HG03064 (cell line): ENCODE measurements at regions not wholly inside any gene's neighbourhood (a gene's known extent, or its start where the extent isn't known, plus 50 kb on each side); places are given as distances from the start of the nearest gene placed in this dataset.
"Not testable (repeated sequence)": the region's sequence is repeated elsewhere in the genome, so short reads cannot be mapped to it uniquely, and the experiment has no call there.

Source experiments
- ATAC-seq: cut with Tn5 transposase; IDR thresholded peaks from one replicate; pipeline ENCODE4 v1.9.1; 2021; ENCODE audit warnings: low read depth; ENCODE audit not compliant: unreplicated experiment

DNA sequence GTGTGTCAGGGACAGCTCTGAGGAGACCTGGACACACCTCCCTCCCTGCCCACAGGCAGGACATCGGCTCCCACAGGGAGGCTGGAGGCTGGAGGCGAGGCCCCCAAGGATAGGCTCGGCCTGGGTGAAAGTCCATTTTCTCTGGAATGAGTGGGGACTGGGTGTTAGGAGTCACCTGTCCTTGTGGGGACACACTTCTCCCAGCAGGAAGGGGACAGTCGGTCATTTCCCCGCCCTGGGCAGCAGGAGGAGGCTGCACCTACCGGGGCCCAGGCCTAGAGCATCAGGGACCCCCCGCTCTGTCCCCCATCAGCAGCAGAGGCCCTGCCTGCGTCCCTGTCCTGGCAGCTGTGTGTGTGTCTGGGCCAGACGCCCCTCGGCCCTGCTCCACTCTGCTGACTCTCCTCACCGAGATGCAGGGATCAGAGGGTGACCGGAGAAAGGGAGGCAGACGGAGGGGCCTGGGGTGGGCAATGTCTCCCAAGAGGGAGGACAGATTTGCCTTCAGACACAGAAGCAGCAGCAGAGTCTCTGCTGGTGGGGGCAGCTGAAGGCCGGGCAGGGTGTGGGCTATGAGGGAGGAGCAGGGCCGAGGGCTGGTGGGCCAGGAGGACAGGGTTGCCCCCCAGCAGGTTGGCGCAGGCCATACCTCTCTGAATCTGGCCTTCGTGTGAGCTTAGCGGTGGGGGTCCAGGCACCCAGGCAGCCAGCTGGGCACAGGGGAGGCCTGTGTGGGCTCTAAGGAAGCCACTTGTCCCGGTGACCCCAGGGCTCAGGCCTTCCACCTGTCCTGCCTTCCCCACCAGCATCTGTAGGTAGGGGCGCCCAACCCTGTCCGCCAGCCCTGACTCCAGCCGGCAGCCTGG is 125.7 kb upstream of the NKX1-1 start:
- ATAC-seq = no peak

DNA sequence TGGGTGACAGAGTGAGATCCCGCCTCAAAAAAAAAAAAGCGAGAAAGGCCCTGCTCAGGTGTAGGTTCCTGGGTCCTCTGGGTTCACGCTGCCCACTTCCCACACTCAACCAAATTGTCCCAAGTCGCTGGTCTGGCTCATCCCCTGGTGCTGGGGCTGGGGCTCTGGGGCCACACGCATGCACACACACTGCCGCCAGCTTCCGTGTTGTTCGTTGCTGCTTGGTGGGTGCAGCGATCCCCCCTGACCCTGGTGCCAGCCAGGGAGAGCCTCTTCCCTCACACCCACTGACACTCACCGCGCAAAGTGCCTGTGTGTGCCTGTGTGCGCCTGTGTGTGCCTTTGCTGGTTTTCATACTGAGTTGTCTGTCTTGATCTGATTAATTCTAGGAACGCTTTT is 124.1 kb upstream of the NKX1-1 start:
- ATAC-seq = no peak

DNA sequence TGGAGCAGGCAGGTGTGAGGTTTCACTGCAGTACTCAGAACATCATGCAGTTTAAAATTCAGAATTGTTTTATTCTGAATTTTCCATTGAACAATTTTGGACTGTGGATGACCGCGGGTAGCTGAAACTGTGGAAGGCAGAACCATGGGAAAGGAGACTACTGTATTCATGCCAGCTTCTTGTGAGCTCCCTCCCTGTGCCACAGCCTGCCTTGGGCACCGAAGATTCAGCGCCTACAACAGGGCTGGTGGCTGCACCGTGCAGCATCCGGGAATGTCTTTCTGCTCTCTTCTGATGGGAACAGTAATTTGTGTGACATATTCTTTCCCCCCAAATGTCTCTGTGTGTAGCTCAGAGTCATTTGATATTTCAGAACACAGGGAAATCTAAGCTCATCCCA is 118.5 kb upstream of the NKX1-1 start:
- ATAC-seq = no peak

DNA sequence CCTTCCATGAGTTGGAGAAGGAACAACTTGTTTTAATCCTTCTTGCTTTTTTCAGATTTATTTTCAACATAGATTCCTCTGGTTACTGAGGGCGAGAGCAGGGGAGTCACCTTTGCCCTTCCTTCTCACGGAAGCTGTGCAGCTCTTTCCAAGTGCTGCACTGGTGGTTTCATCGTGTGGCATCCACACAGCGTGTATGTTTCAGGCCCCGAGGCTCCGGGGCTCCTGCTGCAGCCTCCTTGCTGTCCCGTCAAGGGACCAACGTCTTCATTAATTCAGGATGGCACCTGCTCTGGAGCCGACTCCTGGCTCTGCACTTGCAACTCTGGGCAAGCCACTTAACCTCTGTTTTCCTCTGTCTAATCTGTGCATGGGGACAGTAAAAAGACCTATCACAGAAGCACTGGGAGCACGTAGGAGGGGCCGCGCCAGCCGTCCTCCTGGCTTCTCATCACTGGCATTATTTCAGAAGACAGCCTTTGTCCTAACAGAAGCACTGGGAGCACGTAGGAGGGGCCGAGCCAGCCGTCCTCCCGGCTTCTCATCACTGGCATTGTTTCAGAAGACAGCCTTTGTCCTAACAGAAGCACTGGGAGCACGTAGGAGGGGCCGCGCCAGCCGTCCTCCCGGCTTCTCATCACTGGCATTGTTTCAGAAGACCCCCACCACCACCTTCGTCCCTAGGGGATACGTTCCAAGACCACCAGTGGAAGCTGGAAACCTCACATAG is 117.8 kb upstream of the NKX1-1 start:
- ATAC-seq = no peak

DNA sequence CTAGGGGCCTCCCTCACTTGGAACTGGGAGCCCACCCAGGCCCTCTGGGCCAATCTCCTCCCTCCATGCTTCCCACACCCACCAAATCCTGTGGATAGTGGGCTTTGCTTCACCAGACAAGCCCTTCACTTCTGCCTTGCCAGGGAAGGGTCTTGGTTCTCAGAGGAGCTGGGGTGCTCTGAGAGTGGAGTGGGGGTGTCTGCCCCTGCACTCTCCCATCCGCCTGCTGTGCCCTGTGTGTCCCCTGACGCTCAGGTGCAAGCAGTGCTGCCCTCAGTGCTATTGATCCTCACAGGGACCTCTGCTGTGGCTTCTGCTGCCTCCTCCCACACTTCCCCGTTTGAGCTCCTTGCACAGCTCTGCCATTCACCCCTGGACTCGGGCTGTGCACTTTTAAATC is 117.3 kb upstream of the NKX1-1 start:
- ATAC-seq = no peak

DNA sequence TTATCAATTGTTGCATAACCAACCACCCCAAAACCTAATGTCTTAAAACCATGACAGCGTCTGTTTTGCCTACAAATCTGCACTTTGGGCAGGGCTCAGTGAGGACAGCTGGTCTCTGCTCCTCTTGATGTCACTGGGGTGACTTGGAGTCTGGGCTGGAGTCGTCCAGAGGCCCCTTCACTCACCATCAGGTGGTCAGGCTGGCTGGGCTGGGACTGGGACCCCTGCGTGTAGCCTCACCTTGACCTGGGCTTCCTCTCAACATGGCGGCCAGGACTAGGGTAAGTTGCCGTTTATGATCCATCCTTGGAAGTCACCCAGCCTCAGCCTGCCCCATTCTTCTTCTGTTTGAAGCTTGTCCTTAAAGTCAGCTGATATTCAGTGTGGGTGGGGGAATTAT is 116.8 kb upstream of the NKX1-1 start:
- no peak for ATAC-seq

DNA sequence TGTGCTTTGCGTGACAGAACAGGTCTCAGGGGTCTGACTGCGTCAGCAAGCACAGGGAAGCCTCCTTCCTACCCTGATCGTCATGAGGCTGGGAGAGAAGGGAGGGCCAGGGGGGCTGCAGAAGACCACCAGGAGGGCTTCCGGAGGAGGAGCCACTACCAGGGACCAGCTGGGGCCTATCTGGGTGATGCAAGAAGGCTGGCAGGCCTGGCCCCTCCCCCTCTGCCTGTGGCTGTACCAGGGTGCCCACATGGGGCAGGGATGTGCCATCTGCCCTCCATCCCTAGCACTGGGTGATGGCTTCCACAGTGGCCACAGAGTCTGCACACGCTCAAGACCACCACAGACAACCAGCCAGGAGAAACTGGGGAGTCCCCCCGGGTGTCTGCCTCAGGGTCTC is 116.4 kb upstream of the NKX1-1 start:
- no peak for ATAC-seq

DNA sequence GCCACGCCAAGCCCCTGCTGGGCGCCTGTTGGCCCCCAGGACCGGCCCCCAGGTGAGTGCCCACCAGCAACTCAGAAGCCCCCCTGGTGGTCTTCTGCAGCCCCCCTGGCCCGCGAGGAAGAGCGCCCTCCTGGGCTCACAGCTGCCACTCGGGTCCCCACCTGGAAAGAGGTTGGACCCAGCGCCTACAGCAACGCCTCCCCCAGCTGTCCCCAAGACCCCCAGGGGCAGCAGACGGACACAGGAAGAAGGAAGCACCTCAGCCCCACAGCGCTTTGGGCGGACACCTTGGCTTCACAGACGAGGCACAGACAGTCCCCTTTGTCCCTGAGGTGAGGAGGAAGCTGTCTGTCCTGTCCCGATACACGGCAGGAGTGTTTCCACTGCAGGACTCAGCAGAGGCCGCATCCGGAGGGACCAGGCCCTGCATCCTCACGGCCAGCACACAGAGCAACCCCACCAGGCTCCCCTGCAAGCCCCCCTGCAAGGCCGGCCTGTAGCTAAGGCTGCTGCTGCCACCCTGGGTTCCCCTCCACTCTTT is 115.6 kb upstream of the NKX1-1 start:
- no peak for ATAC-seq

DNA sequence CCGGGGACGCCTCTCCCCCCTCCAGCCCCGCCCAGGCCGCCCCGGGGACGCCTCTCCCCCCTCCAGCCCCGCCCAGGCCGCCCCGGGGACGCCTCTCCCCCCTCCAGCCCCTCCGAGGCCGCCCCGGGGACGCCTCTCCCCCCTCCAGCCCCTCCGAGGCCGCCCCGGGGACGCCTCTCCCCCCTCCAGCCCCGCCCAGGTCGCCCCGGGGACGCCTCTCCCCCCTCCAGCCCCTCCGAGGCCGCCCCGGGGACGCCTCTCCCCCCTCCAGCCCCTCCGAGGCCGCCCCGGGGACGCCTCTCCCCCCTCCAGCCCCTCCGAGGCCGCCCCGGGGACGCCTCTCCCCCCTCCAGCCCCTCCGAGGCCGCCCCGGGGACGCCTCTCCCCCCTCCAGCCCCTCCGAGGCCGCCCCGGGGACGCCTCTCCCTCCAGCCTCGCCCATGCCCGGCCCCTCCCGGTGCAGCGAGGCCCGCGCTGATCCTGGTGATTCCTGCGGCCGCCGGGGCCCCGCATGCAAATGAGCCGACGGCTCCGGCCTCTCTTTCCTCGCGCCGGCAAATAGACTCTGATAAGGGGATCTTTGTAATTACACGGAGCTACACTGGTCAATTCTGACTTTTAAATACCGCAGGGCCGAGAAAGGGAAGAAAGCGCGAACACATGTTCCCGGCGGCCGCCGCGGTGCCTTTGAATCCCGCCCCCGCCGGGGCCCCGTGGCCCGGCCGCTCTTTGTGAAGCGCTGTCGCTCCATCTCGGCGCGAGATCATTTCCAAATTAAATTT is 114.7 kb upstream of the NKX1-1 start:
- not testable (repeated sequence) for ATAC-seq

DNA sequence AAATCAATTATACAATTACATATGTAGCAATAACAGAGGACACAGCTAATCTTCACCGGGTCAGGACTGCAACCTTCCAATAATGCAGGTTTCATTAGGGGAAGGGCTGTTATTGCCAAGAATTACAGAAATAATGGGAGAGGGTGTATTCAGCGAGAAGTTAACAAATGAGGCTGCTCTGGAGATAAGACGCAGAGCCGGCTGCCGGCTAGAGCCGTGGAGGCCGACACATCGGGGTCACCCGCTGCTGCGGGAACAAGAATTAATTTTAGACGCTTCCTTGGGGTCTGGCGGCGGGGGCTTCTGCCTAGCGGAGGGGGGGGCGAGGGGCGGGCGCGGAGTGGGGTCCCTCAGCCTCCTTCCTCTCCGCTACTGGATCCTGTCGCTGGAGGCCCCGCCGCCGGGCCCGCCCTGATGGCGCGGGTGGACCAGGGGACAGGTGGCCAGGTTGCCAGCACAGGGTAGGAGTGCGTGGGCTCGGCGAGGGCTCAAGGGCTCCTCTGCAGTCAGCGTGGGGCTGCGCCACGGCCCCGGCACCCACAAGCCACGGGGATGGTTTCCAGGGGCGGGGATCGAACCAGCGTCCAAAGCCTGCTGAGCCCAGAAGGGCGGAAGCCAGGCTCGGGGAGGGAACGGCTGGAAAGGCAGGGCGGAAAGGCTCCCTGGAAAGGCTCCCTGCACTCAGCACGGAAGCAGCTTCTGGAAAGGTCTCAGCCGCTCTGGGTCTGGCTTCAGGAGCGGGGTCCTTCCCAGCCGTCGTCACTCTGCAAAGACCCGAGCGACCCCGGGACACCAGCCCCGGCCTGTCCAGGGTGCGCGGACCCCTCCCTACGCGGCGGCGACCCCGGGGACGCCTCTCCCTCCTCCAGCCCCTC is 113.8 kb upstream of the NKX1-1 start:
- ATAC-seq = no peak

DNA sequence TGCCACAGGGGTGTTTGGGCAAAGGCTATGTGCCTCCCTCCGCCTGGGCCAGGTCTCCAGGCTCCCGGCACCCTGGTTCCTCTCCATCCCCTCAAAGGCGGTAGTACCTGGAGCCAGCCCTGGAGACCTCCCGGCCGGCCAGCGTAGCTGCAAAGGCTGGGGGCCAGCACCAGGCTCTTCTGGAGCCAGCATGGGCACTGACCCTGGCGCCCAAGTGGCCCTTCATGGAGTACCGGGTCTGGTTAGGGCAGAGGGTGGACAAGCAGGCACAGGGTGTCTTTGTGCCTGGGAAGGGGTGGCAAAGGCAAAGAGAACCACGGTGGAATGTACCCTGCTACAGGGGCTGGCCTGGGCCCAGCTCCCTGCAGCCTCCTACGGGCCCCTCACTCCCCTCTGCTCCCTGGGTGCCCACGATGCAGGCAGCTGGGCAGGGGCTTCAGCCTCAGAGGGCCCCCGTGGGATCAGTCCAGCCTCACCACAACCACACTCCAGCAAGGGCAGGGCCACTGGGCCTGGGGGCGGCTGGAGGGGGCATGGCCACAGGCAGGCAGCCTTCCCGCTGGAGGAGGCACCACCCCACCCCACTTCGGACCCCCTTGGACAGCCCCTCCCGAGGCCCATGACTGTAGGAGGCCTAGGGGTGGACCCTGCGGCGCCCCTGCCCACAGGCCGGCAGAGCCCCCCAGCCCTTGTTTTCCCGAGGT is 112.9 kb upstream of the NKX1-1 start:
- no peak for ATAC-seq

DNA sequence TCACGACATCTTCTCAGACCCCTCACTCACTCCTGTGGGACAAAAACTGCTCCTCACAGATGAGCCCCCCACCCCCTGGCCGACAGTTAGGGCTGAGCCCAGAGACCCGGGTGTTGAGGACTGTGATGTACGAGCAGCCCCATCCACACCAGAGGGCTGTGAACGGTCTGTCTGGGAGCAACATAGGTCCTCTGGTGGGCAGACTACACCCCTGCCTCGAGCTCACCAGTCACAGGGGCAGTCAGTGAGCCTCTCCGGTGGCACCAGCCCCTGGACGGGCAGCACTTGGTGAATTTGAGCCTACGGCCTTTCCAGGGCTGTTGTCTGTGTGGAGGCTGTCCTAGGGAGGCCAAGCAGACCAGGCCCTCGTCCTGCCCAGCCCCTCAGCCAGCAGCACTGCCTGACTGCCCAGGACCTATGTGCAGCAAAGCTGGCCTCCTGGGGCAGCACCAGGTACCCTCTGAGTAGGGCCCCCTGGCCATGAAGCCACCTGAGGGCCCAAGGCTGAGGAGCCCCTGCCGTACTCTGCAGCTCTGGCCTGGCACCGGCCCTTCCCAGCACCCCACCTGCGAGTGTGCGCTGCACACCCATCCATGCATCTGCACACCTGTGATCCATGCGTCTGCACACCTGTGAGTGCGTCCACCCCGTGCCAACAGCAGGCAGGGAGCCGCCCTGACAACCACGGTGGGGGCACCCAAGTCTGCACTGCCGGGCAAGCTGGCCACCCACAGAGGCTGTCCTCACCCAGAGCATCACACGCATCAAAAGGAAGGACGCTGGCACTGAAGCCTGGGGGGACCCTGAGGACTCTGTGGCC is 111.6 kb upstream of the NKX1-1 start:
- no peak for ATAC-seq

DNA sequence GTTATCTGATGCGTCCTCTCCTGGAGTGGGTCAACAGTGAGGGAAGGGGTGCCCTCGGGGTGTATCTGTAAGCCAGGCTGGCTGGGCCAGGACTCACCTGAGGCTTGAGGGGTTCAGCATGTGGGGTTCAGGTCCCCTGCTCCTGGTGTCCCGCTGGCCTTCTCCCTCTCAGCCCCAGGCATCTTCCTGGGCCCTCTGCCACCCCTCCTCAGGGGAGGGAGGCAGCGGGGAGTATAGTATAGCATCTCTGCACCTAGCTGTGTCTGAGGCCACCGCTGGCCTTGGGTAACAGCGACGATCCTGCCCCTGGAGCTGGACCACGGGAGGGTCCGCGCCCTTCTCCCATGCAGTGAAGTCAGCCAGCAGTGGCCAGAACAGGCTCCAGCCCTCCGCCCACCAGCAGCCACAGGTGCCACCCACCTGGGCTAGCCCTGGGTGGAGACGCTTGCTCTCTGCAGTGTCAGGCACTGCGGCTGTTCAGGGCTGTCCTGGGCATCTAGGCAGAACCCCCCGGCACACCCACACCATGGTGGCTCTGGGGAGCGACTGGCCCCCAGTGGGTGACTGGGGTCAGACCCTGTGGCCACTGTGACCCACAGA is 110.7 kb upstream of the NKX1-1 start:
- no peak for ATAC-seq

DNA sequence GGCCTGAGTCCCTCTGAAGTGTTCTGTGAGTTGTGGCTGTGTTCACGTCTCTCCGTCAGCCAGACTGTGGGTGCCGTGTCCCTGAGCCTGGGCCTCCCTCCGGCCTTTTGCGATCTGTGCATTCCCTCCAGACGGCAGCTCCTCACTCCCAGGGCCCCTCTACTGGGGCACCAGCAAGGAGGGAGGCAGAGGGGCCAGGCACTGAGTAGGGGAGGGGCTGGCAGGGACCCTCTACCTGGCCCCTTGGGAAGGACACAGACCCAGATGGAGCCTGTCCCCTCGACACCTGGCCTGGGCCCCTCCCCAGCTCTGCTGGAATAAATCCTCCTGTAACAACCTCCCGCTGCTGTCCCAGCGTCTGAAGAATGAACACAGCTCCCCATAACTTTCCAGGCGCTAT is 110.0 kb upstream of the NKX1-1 start:
- ATAC-seq = no peak

DNA sequence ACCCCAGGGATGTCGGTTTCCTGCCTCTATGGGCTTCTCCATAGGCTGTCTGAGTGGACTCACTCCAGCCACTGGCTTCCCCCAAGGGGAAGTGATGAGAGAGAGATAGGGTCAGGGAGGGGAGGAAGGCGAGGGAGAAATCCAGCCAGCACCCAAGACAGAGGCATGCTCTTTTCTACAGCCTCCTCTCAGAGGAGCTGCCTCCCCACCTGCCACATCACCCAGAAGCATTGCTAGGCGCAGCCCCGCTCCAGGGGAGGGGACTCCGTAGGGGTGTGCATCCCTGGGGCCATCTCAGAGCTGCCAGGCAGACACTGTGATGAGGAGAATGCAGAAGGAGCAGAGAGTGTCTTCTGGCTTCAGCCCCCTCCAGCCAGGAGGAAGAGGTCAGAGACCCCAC is 109.5 kb upstream of the NKX1-1 start:
- ATAC-seq = no peak

DNA sequence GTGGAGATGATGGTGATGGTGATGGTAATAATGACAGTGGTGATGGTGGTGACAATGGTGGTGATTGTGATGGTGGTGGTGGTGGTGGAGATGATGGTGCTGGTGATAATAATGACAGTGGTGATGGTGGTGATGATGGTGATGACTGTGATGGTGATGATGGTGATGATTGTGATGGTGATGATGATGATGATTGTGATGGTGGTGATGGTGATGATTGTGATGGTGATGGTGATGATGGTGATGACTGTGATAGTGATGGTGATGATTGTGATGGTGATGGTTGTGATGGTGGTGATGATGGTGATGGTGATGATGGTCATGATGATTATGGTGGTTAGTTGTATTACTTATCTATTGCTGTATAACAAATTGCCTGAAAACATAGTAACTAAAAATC is 108.9 kb upstream of the NKX1-1 start:
- ATAC-seq = no peak

DNA sequence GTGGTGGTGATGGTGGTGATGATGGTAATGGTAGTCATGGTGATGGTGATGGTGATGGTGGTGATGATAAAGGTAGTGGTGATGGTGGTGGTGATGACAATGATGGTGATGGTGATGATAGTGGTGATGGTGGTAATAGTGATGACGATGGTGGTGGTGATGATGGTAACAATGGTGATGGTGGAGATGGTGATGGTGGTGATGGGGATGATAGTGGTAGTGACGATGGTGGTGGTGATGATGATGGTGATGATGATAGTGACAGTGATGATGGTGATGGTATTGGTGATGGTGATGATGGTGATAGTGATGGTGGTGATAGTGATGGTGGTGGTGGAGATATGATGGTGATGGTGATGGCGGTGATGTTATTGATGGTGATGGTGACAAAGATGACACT is 108.4 kb upstream of the NKX1-1 start:
- ATAC-seq = no peak

DNA sequence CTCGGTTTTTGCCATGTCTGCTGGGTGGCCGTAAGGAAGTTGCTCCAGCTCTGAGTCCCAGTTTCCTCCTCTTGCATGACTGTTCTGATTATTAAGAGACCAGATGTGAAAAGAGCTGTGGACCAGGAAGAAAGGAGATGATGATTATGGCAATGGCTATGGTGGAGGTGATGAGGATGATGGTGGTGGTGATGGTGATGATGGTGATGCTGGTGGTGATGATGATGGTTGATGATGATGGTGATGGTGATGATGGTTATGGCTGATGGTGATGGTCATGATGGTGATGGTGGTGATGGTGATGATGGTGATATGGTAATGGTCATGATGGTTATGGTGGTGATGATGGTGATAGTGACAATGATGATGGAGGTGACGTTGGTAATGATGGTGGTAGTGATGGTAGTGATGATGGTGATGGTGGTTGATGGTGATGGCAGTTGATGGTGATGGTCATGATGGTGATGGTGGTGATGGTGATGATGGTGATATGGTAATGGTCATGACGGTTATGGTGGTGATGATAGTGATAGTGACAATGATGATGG is 107.8 kb upstream of the NKX1-1 start:
- ATAC-seq = no peak
